Left lung (tissue), 4 donors: ENCODE measurements at regions not wholly inside any gene's neighbourhood (a gene's known extent, or its start where the extent isn't known, plus 50 kb on each side); places are given as distances from the start of the nearest gene placed in this dataset.
"Not testable (repeated sequence)": the region's sequence is repeated elsewhere in the genome, so short reads cannot be mapped to it uniquely, and the experiment has no call there.

ENCODE experiments used
- ATAC-seq: fragments of 200-7000 bp; cut with Tn5 transposase; one replicate; pipeline ENCODE4 v1.9.1; 2020; ENCODE audit warnings: moderate library complexity
- DNase-seq, 4 donors: peaks; one replicate each; pipeline ENCODE4 v3.0.0-alpha.2; 2013 to 2020
- H3K27ac ChIP-seq, 2 donors: fragments of 200-600 bp; sonication (generic) in 1 of 2; one replicate each; pipeline versions ENCODE4 v1.5.0 to v1.8.0; 2020 to 2021
- H3K27me3 ChIP-seq, 2 donors: fragments of 200-600 bp; sonication (generic) in 1 of 2; one replicate each; pipeline versions ENCODE4 v1.5.0 to v1.8.0; 2020 to 2021
- H3K36me3 ChIP-seq, 2 donors: fragments of 200-600 bp; sonication (generic) in 1 of 2; one replicate each; pipeline versions ENCODE4 v1.5.0 to v1.8.0; 2020 to 2021
- H3K4me1 ChIP-seq, 2 donors: fragments of 200-600 bp; one replicate each; pipeline ENCODE4 v1.8.0; 2021
- H3K4me3 ChIP-seq, 2 donors: fragments of 200-600 bp; sonication (generic) in 1 of 2; one replicate each; pipeline versions ENCODE4 v1.5.0 to v1.8.0; 2020 to 2021; ENCODE audit warnings: mild to moderate bottlenecking in 1 of 2
- H3K9me3 ChIP-seq, 2 donors: fragments of 200-600 bp; sonication (generic) in 1 of 2; one replicate each; pipeline versions ENCODE4 v1.5.0 to v1.8.0; 2020 to 2021
- CTCF ChIP-seq, 2 donors: fragments of 200-600 bp; sonication (generic) in 1 of 2; IDR thresholded peaks; one replicate each; pipeline versions ENCODE4 v1.5.0 to v1.8.0; 2021; ENCODE audit warnings: antibody characterized with exemption in 2 of 2
- intact Hi-C, 2 donors: fragments of 100-400 bp; cut with DNase I; formaldehyde crosslinking; loops; one replicate each; pipeline versions ENCODE4 v1.11.2 to v1.14.2; 2022
- donor health status: DM: no; HTN: yes; CAD: no.
- donor health status: DM: no; HTN: no; CAD: no.

DNA sequence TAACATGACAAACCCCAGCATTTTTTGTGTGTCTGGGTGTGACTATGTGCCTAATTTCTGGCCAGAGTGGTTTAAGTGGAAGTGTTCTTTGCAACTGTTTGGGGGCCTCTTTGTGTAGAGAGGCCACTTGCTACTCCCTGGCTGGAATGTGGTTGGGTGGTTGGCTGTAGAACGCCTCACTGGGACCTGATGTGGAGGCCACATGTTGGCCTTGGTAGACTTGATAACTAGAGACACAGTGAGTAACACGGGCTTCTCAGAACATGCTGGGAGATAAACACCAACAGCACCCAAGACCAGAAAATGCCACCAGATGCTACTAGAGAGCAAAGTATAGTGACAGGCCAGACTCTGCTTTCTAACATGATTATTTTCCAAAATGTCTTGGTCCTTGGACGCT, 111.2 kb upstream of the ZFP64 start:
- no peak for ATAC-seq
- no peaks in the 10 kb centered on the region for H3K36me3 ChIP-seq
- H3K4me1 ChIP-seq = no peaks in the 10 kb centered on the region
- H3K9me3 ChIP-seq = no peaks in the 10 kb centered on the region
- intact Hi-C loops = no loop called here
- no peak overlapping the region for H3K27ac ChIP-seq
- H3K27me3 ChIP-seq = no peaks in the 10 kb centered on the region
- H3K4me3 ChIP-seq = no peak overlapping the region
- no peak for TF ChIP-seq CTCF (IDR thresholded peaks at IDR 0.05)
- DNase-seq = no peak

- ATAC-seq, H3K9me3 ChIP-seq, H3K4me3 ChIP-seq, H3K4me1 ChIP-seq, H3K36me3 ChIP-seq, DNase-seq, H3K27ac ChIP-seq, H3K27me3 ChIP-seq, intact Hi-C loops: not testable (repeated sequence)
These were observed 110.5 kb upstream of the ZFP64 start for GRCh38 chr20:52302051-52302450.

GRCh38 chr20:52295556-52295955, 104.0 kb upstream of the ZFP64 start:
- Histone ChIP-seq H3K27me3 (no peaks in the 10 kb centered on the region), H3K9me3 (peaks cover 0 to 4% of the 10 kb centered on the region in 2 donors), H3K4me1 (no peaks in the 10 kb centered on the region), H3K27ac (no peak overlapping the region), H3K4me3 (no peak overlapping the region), H3K36me3 (no peaks in the 10 kb centered on the region)
- no peak for TF ChIP-seq CTCF (IDR thresholded peaks at IDR 0.05)
- intact Hi-C loops = no loop called here
- ATAC-seq (no peak), DNase-seq (no peak)

DNA sequence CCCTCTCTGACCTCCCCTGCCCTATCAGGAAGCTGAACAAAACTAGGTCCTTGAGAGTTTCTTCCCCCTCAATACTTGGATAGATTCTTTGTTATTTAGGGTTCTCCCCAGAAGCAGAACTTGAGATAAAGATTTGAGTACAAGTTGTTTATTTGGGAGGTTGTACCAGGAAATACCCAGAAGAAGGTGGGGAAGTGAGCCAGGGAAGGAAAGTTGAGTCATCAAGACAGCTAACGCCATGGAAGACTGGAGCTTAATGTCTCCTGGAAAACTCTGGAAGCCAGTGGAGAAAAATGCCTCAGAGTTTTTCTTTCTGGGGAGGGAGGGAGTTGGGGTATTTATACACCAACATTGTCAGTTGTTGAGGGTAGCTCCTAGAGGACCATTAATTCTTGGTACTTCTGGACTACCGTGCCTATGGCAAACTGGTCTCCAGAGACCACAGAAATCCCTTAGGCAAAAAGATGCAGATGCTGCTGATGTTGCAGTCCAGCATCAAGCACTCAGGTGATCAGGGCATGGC, 102.6 kb upstream of the ZFP64 start:
- Histone ChIP-seq H3K27me3 (no peaks in the 10 kb centered on the region), H3K27ac (no peak overlapping the region), H3K4me3 (no peak overlapping the region), H3K4me1 (no peaks in the 10 kb centered on the region), H3K9me3 (peaks cover 0 to 4% of the 10 kb centered on the region in 2 donors), H3K36me3 (no peaks in the 10 kb centered on the region)
- no peak for ATAC-seq
- DNase-seq = no peak
- TF ChIP-seq CTCF (IDR thresholded peaks at IDR 0.05) = no peak
- intact Hi-C loops = no loop called here

- intact Hi-C loops = no loop called here
- ATAC-seq (no peak), DNase-seq (no peak)
- Histone ChIP-seq H3K9me3 (peaks cover 0 to 4% of the 10 kb centered on the region in 2 donors), H3K4me1 (no peaks in the 10 kb centered on the region), H3K36me3 (no peaks in the 10 kb centered on the region), H3K27ac (no peak overlapping the region), H3K4me3 (no peak overlapping the region), H3K27me3 (no peaks in the 10 kb centered on the region)
- TF ChIP-seq CTCF (IDR thresholded peaks at IDR 0.05) = no peak
These were observed 99.5 kb upstream of the ZFP64 start for GRCh38 chr20:52291109-52291508.

DNA sequence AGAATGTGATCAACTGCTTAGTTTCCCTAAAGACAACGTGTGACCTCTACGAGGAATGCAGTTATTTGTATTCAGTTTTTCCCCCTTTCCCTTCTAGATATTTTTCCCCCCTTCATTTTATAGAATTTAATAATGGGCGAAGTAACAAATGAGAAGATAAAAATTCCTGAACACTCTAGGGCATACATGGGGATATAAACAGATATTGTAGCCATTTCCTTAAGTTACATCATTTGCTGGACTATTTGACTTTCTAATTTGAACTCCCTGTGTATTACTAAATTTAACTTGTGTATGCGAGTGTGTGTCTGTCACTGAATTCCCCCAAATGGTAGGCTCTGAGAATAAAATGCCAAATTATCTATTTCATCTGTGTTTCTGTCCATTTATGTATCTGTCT, 99.0 kb upstream of the ZFP64 start:
- Histone ChIP-seq H3K36me3 (no peaks in the 10 kb centered on the region), H3K9me3 (peaks cover 0 to 4% of the 10 kb centered on the region in 2 donors), H3K4me1 (no peaks in the 10 kb centered on the region), H3K4me3 (no peak overlapping the region), H3K27me3 (no peaks in the 10 kb centered on the region), H3K27ac (no peak overlapping the region)
- intact Hi-C loops = no loop called here
- no peak for ATAC-seq
- TF ChIP-seq CTCF (IDR thresholded peaks at IDR 0.05) = no peak
- DNase-seq = no peak
